CD4-positive, alpha-beta T cell (primary cell): ENCODE measurements at regions not wholly inside any gene's neighbourhood (a gene's known extent, or its start where the extent isn't known, plus 50 kb on each side); places are given as distances from the start of the nearest gene placed in this dataset.

Experiments used
- ATAC-seq: fragments of 200-7000 bp; cut with Tn5 transposase; one replicate; pipeline ENCODE4 v1.10.0; 2022; ENCODE audit warnings: mild to moderate bottlenecking; ENCODE audit not compliant: poor library complexity
- CTCF ChIA-PET: fragments of 350-600 bp; sonication (Branson Sonifier 250); formaldehyde crosslinking; loops from one replicate; lab custom pipeline; 2021; ENCODE audit warnings: antibody characterized with exemption, inconsistent platforms; lab: Charles Lee
- POLR2A ChIA-PET: fragments of 350-600 bp; sonication (Branson Sonifier 250); formaldehyde crosslinking; loops from one replicate; lab custom pipeline; 2021; ENCODE audit warnings: antibody characterized with exemption, inconsistent platforms; lab: Charles Lee
- DNase-seq, 14 experiments: peaks; one replicate each; pipeline ENCODE4 v3.0.0-alpha.2; 2013 to 2020; ENCODE audit warnings: mixed read lengths in 2 of 14
- H3K27ac ChIP-seq, 2 donors: one replicate each; pipeline versions ENCODE4 v1.5.1 to v1.7.0; 2013; ENCODE audit warnings: low read length in 2 of 2, low read depth in 1 of 2, mild to moderate bottlenecking in 1 of 2
- H3K27me3 ChIP-seq, 2 experiments: 1 replicate in 1 of 2; 2 replicates in 1 of 2; pipeline versions ENCODE4 v1.6.1 to v1.7.0; 2013; ENCODE audit warnings: low read length in 2 of 2, control low read depth in 1 of 2, mild to moderate bottlenecking in 1 of 2, moderate library complexity in 1 of 2; ENCODE audit not compliant: insufficient read depth in 2 of 2, control insufficient read depth in 1 of 2
- H3K36me3 ChIP-seq: one replicate; pipeline ENCODE4 v1.6.1; 2013; ENCODE audit warnings: low read length, control low read depth; ENCODE audit not compliant: insufficient read depth
- H3K4me1 ChIP-seq: one replicate; pipeline ENCODE4 v1.6.1; 2013; ENCODE audit warnings: low read length, control low read depth; ENCODE audit not compliant: insufficient read depth
- H3K4me3 ChIP-seq: one replicate; pipeline ENCODE4 v1.5.1; 2013; ENCODE audit warnings: mild to moderate bottlenecking, low read length, moderate library complexity
- H3K9me3 ChIP-seq, 2 experiments: 1 replicate in 1 of 2; 2 replicates in 1 of 2; pipeline versions ENCODE4 v1.6.1 to v1.7.0; 2013; ENCODE audit warnings: low read length in 2 of 2, mild to moderate bottlenecking in 2 of 2, control low read depth in 1 of 2, moderate library complexity in 1 of 2; ENCODE audit not compliant: control insufficient read depth in 1 of 2, insufficient read depth in 1 of 2
- H3K27ac Mint-ChIP-seq: one replicate; pipeline ENCODE4 v1.8.0; 2020; ENCODE audit warnings: mixed read lengths
- H3K27me3 Mint-ChIP-seq: one replicate; pipeline ENCODE4 v1.8.0; 2021; ENCODE audit warnings: mixed read lengths
- H3K36me3 Mint-ChIP-seq: one replicate; pipeline ENCODE4 v1.8.0; 2021; ENCODE audit warnings: low read depth, mixed read lengths
- H3K4me1 Mint-ChIP-seq: one replicate; pipeline ENCODE4 v1.8.0; 2021; ENCODE audit warnings: low read depth, mixed read lengths
- H3K4me3 Mint-ChIP-seq: one replicate; pipeline ENCODE4 v1.8.0; 2020; ENCODE audit warnings: mild to moderate bottlenecking, mixed read lengths
- H3K9me3 Mint-ChIP-seq: one replicate; pipeline ENCODE4 v1.8.0; 2020; ENCODE audit warnings: mixed read lengths
- intact Hi-C, 2 experiments: fragments of 100-400 bp; cut with DNase I in 1 of 2; cut with micrococcal nuclease in 1 of 2; formaldehyde crosslinking; loops; one replicate each; pipeline versions ENCODE4 v1.15.1 to v1.9.0; 2023 to 2025; cut with DNase I, micrococcal nuclease
- TF ChIP-seq, protein P1 (sequence below): fragments of 200-600 bp; IDR thresholded peaks from one replicate; pipeline ENCODE4 v1.8.0; 2022; ENCODE audit warnings: antibody characterized with exemption, mild to moderate bottlenecking

DNA sequence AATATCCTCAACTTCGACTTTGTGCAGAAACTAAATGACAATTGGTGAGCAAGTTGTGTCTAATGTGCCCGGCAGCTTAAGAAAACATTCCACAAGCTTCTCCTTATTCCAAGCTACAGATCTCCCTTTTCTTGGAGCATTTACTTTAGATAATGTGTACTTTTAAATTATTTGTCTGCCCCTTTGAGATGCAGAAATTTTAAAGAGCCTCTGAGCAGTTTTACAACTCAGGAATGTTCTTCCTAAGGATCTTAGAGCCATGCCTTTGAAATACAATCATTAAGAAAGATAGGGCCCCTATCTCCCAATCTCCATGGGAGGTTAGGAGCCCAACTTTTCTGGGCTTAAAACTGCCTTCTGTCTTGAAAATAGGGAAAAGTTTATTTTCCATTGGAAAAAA, 723.7 kb upstream of the COX7C start:
- Mint-ChIP-seq H3K9me3 (peaks cover 4% of the 10 kb centered on the region), H3K4me3 (no peak overlapping the region), H3K27ac (no peak overlapping the region), H3K36me3 (no peaks in the 10 kb centered on the region), H3K4me1 (no peaks in the 10 kb centered on the region), H3K27me3 (no peaks in the 10 kb centered on the region)
- intact Hi-C loops = no loop called here
- H3K4me1 ChIP-seq = no peaks in the 10 kb centered on the region
- TF ChIP-seq, protein P1, sequence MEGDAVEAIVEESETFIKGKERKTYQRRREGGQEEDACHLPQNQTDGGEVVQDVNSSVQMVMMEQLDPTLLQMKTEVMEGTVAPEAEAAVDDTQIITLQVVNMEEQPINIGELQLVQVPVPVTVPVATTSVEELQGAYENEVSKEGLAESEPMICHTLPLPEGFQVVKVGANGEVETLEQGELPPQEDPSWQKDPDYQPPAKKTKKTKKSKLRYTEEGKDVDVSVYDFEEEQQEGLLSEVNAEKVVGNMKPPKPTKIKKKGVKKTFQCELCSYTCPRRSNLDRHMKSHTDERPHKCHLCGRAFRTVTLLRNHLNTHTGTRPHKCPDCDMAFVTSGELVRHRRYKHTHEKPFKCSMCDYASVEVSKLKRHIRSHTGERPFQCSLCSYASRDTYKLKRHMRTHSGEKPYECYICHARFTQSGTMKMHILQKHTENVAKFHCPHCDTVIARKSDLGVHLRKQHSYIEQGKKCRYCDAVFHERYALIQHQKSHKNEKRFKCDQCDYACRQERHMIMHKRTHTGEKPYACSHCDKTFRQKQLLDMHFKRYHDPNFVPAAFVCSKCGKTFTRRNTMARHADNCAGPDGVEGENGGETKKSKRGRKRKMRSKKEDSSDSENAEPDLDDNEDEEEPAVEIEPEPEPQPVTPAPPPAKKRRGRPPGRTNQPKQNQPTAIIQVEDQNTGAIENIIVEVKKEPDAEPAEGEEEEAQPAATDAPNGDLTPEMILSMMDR = no peak
- H3K4me3 ChIP-seq = no peak overlapping the region
- H3K27me3 ChIP-seq = no peaks in the 10 kb centered on the region
- no peak for DNase-seq
- ATAC-seq = no peak
- no peaks in the 10 kb centered on the region for H3K9me3 ChIP-seq
- H3K27ac ChIP-seq = no peak overlapping the region
- CTCF ChIA-PET = no interaction called here
- POLR2A ChIA-PET = no interaction called here
- no peaks in the 10 kb centered on the region for H3K36me3 ChIP-seq

DNA sequence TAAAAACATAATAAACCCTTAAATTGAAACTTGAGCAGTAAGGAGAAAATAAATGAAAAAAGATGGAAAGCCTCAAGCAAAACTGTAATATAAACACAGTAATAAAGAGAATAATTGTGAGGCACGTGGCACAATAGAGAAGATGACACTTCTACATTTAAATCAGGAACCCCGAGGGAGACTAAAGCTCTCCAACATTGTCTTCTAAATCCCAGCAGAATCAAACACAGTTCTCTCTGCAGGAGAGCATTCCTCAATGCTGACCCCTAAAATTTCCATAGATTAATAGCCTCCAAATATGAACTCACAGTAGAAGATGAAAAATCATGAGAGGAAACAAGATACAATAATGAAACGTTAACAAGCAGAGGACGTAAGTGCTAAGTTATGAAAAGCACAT, 721.2 kb upstream of the COX7C start:
- no peaks in the 10 kb centered on the region for H3K9me3 ChIP-seq
- H3K27ac ChIP-seq = no peak overlapping the region
- H3K36me3 ChIP-seq = no peaks in the 10 kb centered on the region
- Mint-ChIP-seq H3K36me3 (no peaks in the 10 kb centered on the region), H3K4me1 (no peaks in the 10 kb centered on the region), H3K9me3 (peaks cover 4% of the 10 kb centered on the region), H3K27me3 (no peaks in the 10 kb centered on the region), H3K27ac (no peak overlapping the region), H3K4me3 (no peak overlapping the region)
- TF ChIP-seq, protein P1 = no peak
- no peak overlapping the region for H3K4me3 ChIP-seq
- CTCF ChIA-PET = no interaction called here
- H3K4me1 ChIP-seq = no peaks in the 10 kb centered on the region
- intact Hi-C loops = no loop called here
- no peaks in the 10 kb centered on the region for H3K27me3 ChIP-seq
- ATAC-seq (no peak), DNase-seq (no peak)
- POLR2A ChIA-PET = no interaction called here

DNA sequence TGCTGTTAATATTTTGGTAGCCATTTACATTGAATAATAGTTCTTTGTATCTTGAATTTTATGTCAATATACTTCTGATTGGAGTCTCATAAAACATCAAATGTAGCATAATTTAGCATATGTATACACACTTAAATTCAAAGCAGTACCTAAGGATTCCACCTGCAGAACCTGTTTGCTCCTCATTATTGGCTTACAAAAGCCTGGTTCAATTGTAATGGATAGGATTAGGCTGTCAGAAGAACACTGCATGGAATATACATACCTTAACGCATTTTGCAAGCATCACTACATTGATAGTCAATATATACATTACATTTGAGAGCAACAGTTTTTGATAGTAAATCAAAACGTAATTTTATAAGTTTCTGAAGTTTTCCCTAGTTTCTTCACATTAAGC, 711.3 kb upstream of the COX7C start:
- Mint-ChIP-seq H3K36me3 (no peaks in the 10 kb centered on the region), H3K27ac (no peak overlapping the region), H3K4me1 (no peaks in the 10 kb centered on the region), H3K27me3 (no peaks in the 10 kb centered on the region), H3K4me3 (no peak overlapping the region), H3K9me3 (peaks cover 5% of the 10 kb centered on the region)
- Histone ChIP-seq H3K36me3 (no peaks in the 10 kb centered on the region), H3K27ac (no peak overlapping the region), H3K9me3 (peaks cover 0 to 7% of the 10 kb centered on the region in 2 experiments), H3K4me3 (no peak overlapping the region), H3K27me3 (no peaks in the 10 kb centered on the region), H3K4me1 (no peaks in the 10 kb centered on the region)
- ChIA-PET POLR2A (no interaction called here), CTCF (no interaction called here)
- no peak for DNase-seq
- intact Hi-C loops = no loop called here
- ATAC-seq = no peak
- TF ChIP-seq, protein P1 = no peak
